NCI-H1105 (cell line): ENCODE measurements at regions not wholly inside any gene's neighbourhood (a gene's known extent, or its start where the extent isn't known, plus 50 kb on each side); places are given as distances from the start of the nearest gene placed in this dataset.

ENCODE experiments used
- DNase-seq: peaks from one replicate; lab custom pipeline; 2025; lab: John Stamatoyannopoulos, UW

- no peak for DNase-seq
Observed at GRCh38 chr13:55245005-55245644, 1895.6 kb upstream of the PRR20A start.

GRCh38 chr13:55255236-55255635 is 1885.5 kb upstream of the PRR20A start:
- no peak for DNase-seq

DNA sequence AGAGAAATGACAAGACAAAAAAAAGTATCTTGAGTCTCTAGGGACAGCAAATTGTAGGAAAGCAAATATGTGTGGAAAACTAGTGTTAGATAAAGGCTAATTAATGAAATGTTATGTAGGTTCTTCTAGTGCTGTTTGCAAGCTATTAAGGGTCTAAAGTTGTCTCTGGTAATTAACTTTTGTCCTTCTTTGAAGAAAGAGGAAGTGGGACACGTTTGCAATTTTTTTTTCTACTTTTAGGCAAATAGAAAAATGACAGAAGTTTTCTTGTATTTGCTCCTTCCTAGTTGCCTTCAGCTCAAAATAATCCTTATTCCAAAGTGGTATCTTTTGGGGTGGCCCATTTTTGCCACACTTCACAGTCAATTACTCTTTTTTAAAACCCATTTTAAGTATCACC is 1877.7 kb upstream of the PRR20A start:
- DNase-seq = no peak

DNA sequence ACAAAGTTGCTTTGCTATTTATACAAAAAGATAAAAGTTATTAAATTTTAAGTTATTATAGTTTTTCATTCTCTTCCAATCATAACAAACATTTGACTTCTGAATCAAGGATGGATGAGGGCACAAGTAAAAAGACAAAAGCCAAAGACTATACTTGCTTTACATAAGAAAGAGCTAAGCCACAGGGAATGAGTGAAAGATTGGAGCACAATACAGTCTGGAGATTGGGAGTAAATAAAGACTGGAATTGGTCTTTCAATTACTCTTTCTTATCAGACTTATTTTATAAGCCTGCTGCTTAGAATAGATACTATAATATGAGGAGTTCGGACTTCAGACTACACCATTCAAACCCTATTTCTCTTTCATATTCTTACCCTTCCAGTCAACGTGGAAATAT is 1874.1 kb upstream of the PRR20A start:
- DNase-seq = no peak

- DNase-seq = no peak
Observed at GRCh38 chr13:55298201-55298600, 1842.5 kb upstream of the PRR20A start.

- DNase-seq = no peak
Observed at GRCh38 chr13:55302568-55302967, 1838.2 kb upstream of the PRR20A start.

DNA sequence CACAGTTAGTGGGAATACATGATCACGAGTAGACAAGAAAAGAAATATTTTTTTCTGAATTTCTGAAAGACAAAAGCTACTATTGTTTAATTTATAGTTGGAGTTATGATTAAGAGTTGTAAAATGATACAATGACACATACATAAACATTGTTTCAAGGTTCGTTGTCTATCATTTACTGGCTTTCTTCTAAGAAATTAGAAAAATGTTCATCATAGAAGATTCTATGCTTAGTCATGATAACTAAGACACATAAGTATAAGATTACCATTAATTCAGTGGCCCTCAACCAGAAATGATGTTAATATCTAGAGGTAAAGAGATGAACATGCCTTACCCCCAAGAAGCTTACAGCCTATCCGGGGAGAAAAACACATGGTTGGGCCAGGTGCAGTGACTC is 1832.8 kb upstream of the PRR20A start:
- DNase-seq = no peak

DNA sequence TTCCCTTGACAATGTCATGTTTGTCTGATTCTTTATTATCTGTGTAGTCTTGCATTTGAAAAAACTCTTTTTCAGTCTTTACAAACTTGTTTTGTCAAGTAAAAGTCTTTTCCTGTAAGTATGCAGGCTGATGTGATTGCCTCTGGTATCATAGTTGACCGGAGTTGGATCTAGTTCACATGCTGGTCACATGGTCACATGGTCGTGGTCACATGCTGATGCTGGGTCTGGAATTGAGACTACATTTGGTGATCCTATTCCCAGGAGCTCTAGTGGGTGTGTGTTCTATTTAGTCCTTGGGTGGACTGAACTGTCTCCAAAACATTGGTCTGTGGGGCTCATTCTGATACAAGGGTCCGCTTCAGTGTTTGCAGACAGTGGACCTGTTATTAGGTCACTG is 1798.8 kb upstream of the PRR20A start:
- no peak for DNase-seq

DNA sequence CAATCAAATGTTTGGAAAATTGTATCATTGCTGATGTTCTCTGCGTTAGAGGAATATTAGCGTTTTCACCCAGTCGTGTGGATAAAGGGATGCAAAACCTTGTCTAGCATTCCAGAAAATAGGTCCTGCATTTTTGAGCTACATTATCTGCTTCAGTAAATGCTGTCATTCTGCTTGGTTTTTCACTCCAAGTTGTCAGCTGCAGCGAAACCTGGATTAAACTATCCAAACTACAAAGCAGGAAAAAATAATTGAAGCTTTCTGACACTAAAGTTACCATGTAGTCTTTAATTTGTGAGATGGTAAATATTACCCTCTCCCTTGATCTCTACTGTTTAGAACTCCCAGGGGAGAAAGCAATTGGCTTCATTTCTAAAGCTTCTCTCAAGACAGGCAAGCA is 1795.5 kb upstream of the PRR20A start:
- DNase-seq = no peak

- DNase-seq = no peak
Observed at GRCh38 chr13:55347528-55347927, 1793.2 kb upstream of the PRR20A start.

GRCh38 chr13:55359067-55359466 is 1781.7 kb upstream of the PRR20A start:
- DNase-seq = no peak

DNA sequence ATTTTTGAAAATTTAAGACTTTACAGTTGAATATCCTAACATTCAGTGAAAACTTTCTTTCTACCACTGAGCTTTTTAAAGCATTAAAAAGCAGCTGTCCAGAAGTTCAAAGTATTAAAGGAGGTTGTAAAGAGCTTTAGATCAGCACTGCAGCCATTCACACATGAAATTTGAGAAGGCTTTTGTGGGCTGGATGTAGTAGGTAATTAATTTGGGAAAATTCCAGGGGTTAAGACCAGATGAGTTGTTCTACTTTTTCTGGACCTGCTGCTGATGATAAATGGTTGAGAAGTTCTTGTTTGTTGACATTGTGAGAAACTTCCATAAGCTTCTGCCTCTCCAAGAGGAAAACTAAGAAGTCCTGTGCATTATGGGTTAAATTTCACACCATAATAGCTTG is 1779.6 kb upstream of the PRR20A start:
- no peak for DNase-seq

GRCh38 chr13:55366676-55367075 is 1774.0 kb upstream of the PRR20A start:
- no peak for DNase-seq

DNA sequence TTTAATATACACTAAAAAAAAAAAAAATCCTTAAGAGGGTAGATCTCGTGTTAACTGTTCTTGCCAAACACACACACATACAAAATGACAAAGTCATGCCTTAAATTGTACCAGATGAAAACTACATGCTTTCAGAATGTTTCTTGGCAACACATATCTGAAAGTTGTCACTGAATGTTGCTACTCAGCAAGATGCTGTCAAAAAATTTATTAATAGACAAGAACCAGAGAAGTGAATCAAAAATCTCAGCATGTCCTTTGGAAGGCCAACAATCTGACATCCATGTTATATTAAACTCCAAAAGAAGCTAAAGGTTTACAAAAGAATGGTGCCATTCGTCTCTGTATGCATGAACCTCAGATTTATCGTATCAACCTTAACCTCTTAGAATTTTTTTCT is 1746.2 kb upstream of the PRR20A start:
- no peak for DNase-seq

DNA sequence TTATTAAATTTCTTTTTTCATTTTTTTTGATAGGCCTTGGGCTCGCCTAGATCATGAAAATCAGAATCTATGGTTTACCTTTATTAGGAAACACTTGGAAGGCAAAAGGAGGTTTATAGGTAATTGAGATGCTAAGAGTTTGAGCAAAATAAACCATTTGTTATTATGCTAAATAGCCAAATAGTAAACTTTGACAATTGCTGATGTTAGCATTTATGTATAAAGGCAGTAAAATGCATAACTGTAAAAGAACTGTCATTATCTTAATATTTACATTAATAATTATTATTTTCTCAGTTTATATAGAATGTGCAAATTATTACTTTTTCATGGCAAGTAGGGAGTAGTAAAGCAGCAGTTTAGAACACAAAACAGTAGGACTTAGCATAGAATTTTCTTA is 1737.8 kb upstream of the PRR20A start:
- DNase-seq = no peak

- DNase-seq = no peak
Observed at GRCh38 chr13:55403887-55404487, 1736.7 kb upstream of the PRR20A start.

DNA sequence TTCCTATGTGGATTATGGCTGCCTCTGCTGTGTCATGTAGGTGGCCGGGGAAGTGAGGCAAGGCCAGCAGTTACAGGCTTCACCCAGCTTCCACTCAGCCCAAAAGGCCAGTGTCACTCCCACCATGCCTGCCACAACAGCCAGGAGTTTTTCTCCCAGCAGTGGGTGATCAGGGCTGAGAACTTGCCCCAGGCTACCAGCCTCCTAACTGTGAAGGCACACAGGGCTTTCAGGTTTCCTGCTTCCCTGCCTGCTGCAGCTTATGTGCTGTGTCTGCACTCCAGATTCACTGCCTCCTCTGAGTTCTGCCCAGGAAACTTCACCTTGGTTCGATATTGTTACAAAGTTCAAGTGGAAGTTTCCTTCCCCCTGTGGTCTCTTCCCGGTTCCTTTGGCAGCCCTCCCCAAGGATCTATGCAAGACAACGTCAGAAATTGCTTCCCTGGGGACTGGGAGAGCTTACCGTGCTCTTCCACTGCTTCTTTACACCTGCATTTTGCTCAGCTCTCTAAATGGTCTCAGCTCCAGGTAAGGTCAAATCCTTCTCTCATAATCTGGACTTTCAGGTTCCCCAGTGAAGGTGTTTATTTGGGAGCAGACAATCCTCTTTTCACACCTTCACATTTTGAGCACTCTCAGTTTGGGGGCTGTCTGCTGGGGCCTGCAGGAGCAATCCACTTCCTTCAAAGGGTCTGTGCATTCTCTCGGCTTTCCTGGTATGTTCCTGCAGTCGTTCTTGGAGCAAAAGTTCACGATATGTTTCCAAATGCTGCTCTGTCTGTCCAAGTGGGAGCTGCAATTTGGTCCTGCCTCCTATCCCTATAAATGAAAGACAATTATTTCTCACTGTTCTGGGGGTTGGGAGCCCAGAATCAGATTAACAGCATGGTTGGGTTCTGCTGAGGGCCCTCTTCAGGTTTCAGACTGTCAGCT is 1730.1 kb upstream of the PRR20A start:
- no peak for DNase-seq

GRCh38 chr13:55418095-55418494 is 1722.6 kb upstream of the PRR20A start:
- DNase-seq = no peak

GRCh38 chr13:55432814-55433213 is 1707.9 kb upstream of the PRR20A start:
- no peak for DNase-seq

- DNase-seq = no peak
Observed at GRCh38 chr13:55437162-55437561, 1703.6 kb upstream of the PRR20A start.

- no peak for DNase-seq
Observed at GRCh38 chr13:55439450-55439849, 1701.3 kb upstream of the PRR20A start.

GRCh38 chr13:55440465-55441085 is 1700.1 kb upstream of the PRR20A start:
- DNase-seq = no peak

DNA sequence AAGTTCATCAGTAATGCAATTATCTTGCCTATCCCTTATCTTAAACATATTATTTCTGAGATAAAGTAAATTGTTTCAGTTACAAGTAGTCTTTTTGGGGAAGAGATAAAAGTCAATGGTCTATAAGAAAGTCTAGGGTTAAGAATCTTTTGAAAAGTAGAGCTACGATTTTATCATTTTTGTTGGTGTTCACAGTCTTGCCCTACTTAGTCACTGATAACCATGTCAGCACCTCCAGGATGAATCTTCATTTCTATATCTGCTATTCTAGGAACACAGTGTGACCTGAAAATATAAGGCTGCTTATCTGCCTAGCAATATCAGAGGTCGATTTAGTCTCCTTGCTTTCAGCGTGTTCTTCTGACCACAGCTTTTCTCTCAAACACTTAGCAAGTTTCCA is 1676.5 kb upstream of the PRR20A start:
- no peak for DNase-seq
